GM10266 (cell line): ENCODE measurements at regions not wholly inside any gene's neighbourhood (a gene's known extent, or its start where the extent isn't known, plus 50 kb on each side); places are given as distances from the start of the nearest gene placed in this dataset.

Experiments used
- DNase-seq: peaks from one replicate; pipeline ENCODE4 v3.0.0; 2012; ENCODE audit errors: extremely low spot score
- TF ChIP-seq, protein P1 (sequence below): IDR thresholded peaks from 2 replicates; pipeline ENCODE4 v1.5.1; 2012; ENCODE audit warnings: mild to moderate bottlenecking, low read depth; ENCODE audit not compliant: control insufficient read depth, insufficient read depth; ENCODE audit errors: missing control alignments

DNA sequence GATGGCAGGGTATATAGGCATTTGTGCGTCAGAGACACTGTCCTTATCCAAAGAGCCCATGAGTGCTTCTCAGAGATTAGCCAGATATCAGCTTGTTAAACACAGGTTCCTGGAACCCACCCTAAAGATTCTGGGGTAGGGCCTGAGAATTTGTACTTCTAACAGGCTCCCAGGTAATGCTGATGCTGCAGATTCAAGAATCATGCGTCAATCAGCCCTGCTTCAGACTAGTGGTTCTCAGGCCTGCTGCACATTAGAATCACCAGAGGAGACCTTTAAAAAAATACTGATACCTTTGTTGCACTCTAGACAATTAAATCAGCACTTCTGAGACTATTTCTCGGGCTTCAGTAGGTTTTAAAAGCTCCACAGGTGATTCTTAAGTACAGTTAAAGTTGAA is 369.5 kb downstream of the MFSD1 start:
- no peak for DNase-seq
- TF ChIP-seq, protein P1, sequence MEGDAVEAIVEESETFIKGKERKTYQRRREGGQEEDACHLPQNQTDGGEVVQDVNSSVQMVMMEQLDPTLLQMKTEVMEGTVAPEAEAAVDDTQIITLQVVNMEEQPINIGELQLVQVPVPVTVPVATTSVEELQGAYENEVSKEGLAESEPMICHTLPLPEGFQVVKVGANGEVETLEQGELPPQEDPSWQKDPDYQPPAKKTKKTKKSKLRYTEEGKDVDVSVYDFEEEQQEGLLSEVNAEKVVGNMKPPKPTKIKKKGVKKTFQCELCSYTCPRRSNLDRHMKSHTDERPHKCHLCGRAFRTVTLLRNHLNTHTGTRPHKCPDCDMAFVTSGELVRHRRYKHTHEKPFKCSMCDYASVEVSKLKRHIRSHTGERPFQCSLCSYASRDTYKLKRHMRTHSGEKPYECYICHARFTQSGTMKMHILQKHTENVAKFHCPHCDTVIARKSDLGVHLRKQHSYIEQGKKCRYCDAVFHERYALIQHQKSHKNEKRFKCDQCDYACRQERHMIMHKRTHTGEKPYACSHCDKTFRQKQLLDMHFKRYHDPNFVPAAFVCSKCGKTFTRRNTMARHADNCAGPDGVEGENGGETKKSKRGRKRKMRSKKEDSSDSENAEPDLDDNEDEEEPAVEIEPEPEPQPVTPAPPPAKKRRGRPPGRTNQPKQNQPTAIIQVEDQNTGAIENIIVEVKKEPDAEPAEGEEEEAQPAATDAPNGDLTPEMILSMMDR, result no peak

DNA sequence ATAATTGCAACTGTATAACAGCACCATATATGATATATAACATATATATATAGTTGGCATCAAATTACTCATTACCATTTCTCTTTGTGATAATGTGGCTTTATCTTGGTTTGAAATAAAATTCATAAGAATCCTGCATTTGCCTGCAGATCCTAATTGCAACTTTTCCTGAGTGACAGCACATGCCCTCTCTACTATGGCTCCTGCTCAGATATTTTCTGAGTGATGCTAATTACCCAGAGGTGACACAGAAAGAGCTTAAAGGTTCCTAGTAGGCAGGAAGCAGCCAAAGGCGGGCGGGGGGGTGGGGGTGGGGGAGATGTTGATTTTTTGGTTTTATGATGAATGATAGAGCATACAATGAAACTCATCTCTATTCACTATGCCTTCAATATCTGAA is 370.6 kb downstream of the MFSD1 start:
- DNase-seq, result no peak
- TF ChIP-seq, protein P1, result no peak

DNA sequence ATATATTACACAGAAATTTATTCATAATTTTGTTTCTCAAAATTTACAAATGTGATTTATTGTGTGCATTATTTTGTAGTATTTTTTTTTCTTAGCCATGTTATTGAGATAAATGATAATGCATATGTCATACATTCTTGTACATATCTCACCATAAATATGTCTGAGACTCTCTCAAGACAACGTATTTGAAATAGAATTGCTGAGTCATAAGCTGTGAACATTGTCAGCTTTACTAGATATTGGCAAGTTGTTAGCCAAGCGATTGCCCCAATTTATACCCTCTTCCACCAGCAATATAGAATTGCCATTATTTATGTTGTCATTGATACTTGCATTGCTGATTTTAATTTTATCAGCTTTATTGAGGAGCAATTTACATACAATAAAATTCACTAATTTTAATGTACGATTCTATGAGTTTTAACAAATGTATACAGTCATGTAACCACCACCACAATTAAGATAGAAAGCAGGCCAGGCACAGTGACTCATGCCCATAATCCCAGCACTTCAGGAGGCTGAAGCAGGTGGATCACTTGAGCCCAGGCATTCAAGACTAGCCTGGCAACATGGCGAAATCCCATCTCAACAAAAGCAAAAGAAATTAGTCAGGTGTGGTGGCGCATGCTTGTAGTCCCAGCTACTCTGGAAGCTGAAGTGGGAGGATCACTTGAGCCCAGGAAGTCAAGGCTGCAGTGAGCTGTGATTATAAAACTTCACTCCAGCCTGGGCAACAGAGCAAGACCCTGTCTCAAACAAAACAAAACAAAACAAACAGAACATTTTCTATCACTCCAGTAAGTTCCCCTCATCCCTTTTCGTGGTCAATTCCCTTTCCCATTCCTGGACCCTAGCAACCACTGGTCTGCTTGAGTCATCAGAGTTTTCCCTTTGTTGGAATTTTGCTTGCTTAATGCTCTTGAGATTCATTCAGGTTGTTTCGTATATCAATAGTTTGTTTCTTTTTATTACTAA is 373.1 kb downstream of the MFSD1 start:
- TF ChIP-seq, protein P1, result no peak
- no peak for DNase-seq

DNA sequence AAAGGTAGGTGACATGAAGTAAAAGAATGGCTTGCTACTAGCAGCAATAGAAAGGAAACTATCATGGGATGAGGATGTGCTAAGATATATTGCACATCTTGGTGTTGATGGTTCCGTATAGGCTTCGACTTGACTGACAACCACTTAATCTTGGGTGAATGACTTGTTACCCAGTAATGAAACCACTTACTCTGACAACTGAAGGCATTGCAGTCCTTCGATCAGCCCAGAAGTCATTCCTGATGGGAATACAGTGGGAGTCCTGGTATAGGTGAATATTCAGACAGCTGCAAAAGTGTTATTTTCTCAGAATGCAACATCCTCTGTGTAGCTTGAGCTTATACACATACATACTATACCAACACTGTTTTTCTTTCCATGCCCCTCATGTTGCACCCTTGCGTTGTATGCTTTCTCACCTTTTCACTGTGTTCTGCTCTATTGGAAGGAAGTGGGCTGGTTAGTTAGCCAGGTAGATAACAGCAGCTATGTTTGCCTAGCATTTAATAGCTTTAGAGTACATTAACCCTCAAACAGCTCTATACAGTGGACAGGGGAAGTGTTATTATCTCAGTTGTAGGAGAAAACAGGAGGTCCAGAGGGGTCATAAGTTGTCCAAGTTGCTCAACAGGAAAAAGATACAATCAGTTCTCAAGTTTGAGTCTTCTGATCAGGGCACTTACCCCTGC is 376.5 kb downstream of the MFSD1 start:
- TF ChIP-seq, protein P1, result no peak
- DNase-seq, result no peak

DNA sequence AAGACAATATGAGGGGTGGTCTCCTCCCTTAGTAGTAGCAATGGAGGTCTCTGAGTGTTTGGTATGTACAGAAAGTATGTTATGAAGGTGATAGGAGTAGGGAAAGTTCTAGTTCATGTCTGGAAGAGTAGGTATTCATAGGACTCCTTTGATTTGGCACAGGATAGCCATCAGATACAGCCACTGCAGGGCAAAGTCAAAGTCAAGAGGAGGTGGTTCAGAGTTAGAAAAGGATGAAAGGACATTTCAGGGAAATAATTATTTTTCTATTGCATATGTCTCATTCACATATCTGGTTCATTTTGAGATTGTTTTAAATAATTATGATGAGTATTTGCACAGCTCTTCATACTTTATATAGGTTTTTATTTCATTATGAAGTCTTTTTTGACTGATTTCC is 381.1 kb downstream of the MFSD1 start:
- DNase-seq, result no peak
- TF ChIP-seq, protein P1, result no peak

DNA sequence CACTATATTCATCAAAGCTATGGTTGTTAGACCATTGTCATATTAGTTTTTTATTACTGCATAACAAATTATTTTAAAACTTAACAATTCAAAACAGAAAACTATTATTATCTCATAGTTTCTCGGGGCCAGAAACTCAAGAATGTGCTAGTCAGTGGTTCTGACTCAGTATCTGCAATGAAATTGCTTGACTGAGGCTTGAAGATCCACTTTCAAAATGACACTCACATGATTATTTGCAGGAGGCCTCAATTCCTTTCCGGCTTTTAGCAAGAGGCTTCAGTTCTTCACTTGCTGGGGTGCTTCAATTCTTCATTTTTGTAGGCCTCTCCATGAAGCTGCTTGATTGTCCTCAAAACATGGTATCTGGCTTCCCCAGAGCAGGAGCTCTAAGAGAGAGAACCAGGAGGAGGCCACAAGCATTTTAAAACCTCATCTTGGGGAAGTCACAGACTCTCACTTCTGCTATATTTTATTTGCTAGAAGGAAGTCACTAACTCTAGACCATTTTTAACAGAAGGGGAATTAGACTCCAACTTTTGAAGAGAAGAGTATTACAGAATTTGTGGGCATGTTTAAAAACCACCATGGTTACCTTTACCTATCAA is 383.7 kb downstream of the MFSD1 start:
- TF ChIP-seq, protein P1, result no peak
- DNase-seq, result peak; percentile 12
